A172 (cell line): ENCODE measurements at regions not wholly inside any gene's neighbourhood (a gene's known extent, or its start where the extent isn't known, plus 50 kb on each side); places are given as distances from the start of the nearest gene placed in this dataset.

Experiments used
- DNase-seq: peaks from one replicate; pipeline ENCODE4 v3.0.0-alpha.2; 2015; ENCODE audit warnings: low spot score

DNA sequence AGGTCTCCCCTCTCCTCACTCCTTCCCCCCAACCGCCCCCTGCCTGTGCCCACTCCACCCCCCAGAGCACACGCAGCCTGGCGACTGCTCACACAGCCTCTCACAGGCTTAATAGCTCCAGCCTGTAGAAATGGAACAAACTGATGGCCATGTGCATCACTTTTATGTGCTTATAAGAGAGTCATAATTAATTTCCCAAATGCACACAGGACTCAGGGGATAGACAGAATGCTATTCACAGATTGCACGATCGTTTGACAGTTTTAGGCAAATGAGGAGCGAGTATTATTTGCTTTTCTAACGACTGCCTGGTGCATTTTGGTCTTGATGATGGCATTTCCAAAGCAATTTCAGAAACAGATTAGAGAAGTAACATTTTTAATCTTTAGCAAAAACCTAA lies 97.7 kb upstream of the VSTM2B start:
- DNase-seq = no peak

DNA sequence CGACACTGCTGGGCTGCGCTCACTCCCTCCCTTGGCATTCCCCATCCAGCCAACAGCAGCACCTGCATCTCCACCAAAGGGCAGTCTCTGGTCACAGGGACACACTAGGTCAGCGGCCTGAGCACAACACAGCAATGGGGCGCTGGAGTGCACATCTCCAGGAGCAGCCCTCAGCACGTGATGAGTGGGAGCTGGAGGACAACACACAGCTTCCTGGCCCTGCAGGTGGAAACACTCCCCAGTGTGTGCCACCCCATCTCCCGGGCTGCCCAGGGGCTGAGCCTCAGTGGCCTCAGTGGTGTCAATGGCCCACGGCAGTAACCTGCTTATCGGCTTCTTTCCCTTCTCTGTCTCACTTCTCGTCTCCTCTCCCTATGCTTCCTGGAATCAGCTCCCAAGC lies 96.8 kb upstream of the VSTM2B start:
- DNase-seq = no peak

DNA sequence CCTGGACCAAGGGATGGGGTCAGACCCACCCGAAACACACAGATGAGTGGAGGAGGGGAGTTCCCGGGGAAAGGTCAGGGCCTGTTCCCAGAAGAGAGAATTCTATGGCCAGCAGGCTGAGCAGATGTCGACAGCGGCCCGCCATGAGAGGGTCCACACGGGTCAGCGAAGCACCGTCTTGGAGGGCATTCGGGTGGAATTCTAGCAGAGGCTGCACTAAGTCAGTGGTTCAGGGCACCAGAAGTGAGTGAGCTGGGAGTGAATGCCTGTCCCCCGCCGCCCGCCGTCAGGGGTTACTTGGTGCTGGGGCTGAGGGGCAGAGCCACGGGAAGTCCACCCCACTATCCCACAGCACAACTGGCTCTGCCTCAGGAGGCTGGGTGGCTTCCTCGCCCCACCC lies 96.2 kb upstream of the VSTM2B start:
- DNase-seq = no peak

DNA sequence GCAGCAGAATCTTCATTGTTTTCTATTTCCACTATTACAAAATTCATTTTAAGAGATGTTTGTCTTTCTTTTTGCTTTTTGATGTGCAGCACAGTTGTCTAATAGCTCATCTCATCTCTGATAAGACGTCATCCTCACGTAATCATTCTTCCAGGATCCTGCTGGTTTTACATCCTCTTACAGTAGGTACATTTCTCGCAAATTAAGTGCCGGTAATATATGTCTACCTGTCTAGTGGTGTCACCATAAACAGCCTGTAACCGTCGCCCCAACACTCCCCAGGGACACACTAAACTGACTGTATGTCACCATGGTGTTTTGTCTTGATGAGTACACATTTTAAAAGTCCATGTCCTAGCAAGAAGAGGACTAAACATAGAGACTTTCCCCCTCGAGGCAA lies 94.5 kb upstream of the VSTM2B start:
- no peak for DNase-seq

DNA sequence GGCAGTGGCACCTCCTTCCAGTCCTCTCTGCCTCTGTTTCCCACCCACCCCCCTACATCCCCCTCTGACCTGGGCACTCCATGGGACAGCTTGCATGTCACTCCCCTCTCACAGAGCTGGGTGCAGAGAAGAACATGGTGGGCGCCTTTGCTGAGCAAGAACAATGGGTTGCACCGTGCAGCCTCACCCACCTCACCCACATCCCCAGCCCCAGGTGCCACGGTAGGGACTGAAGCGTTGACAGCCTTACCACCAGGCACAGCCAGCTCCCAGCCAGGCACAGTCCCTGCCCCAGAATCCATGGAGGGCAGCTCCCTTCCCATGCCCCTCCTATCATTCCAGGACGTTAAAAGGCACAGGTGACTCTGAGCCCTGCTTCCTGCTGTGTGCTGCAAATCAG lies 93.1 kb upstream of the VSTM2B start:
- no peak for DNase-seq

DNA sequence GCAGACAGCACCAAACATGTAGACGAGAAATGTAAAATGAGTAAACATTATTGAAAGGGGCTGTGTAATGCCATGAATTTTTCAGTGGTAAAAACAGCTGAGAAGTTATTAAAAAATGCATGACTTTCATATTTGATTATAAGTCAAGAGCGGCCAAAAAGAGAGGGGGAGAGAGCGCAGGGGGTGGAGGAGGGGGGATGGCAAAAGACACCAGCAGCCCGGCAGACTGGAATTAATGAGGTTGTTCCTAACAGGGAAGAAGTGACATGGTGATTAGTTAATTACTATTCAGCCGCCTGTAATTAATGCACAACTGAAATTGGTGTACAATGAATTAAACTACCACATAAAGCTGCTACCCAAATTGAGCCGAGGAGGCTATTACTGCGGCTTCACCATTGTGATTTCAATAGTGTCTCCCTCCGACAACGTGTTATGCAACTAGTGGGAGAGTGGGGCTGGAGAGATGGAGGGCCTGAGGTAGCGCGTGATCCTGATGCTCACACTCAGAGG lies 89.1 kb upstream of the VSTM2B start:
- no peak for DNase-seq

DNA sequence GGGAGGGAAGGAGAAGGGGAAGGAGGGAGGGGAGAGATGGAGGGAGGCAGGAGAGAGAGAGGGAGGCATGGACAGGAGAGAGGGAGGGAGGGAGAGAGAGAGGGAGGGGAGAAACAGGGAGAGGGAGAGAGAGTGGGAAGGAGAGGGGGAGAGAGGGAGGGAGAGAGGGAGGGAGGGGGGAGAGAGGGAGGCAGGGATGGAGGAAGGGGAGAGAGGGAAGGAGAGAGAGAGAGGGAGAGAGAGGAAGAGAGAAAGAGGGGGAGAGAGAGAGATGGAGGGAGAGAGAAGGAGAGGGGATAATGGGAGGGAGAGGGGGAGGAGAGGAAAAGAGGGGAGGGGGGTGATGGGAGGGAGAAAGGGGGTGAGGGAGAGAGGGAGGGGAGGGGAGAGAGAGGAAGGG lies 86.8 kb upstream of the VSTM2B start:
- no peak for DNase-seq

DNA sequence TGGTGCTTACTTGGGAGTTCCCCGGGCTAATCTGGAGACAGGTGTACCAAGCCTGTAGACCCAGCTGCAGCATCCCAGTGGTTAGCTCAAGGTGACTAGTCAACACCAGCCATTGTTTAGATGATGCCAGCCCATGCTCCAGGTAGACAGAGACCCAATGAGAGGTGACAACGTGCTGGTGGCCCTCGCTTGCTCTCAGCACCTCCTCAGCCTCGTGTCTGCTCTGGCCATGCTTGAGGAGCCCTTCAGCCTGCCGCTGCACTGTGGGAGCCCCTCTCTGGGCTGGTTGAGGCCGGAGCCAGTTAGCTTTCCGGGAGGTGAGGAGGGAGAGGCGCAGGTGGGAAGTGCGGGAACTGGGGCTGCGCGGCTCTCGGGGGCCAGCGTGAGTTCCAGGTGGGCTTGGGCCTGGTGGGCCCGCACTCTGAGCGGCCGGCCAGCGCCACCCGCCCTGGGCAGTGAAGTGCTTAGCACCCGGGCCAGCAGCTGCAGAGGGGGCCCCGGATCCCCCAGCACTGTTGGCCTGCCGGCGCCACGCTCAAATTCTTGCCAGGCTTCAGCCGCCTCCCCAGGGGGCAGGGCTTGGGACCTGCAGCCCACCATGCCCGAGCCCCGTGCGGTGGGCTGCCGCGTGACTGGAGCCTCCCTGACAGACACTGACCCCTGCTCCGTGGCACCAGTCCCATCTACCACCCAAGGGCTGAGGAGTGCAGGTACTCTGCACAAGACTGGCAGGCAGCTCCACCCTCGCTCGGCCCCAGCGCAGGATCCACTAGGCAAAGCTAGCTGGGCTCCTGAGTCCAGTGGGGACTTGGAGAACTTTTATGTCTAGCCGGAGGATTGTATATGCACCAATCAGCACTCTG lies 85.9 kb upstream of the VSTM2B start:
- no peak for DNase-seq

DNA sequence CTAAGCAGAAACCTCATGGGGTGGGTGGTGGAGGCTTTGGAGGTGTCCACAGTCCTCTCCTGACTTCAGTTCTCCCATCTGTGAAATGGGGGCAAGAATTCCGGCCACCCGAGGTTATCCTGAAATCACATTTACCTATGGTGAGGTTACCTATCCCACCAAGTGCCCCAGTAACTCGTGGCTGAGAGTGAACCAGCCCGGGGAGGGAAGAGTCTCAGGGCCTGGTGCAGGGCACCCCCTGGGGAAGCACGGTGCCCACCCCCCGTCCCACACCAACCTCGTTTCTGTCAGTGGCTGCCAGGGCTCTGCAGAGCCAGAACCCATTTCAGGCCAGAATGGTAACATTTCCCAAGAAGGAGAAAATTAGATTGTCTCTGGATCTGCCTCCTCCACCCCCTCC lies 83.7 kb upstream of the VSTM2B start:
- DNase-seq = no peak

DNA sequence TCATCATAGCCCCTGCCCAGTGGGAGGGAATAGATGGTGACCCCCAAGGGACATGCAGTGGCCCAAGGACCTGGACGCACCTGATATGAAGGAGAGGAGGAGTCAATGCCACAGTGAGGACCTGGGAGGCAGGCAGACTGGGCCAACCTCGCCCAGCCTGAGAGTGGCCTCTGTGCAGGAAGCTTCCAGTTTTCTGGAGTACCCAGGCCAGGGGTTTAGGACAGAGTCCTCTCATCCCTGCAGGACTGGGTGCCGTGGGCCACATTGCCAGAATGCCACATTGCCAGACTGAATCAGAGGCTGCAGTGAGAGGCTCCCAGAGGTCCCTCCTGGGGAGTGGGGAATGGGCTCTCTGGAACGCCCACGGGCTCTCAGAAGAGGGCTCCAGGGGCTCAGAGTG lies 82.9 kb upstream of the VSTM2B start:
- no peak for DNase-seq

DNA sequence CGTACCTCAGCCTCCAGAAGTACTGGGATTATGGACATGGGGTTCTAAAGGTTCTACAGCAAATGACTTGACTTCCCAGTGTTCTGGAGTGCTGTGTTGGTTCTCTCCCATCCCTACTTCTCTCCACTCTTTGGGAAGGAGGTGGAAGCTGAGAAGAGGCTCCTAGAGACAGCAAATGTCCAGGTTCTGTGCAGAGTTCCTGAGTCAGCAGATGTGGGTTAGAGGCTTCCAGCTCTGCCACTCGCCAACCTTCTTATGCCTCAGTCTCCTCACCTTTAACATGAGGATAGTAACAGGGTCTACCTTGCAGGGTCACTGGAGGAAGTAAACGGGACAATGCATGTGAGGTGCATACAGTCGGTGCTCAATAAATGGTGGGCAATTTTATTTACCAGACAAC lies 80.5 kb upstream of the VSTM2B start:
- no peak for DNase-seq

DNA sequence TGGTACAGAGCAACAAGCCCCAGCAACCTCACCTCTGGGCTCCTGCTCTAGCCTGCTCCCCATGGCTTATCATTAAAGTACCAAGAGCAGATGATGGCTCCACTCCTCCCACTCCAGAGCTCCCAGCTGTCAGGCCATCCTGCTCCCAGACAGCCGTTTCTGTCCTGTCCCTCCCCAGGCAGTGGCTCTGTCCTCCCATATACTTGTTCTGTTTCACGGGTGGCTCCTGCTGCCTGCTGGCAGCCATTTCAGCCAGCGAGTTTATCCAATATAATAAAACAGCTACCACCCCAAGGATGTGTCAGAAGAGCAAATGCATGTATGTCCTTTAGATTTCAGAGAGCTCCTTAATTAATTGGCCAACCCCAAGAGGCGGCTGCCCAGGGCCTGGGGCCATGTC lies 79.4 kb upstream of the VSTM2B start:
- no peak for DNase-seq

DNA sequence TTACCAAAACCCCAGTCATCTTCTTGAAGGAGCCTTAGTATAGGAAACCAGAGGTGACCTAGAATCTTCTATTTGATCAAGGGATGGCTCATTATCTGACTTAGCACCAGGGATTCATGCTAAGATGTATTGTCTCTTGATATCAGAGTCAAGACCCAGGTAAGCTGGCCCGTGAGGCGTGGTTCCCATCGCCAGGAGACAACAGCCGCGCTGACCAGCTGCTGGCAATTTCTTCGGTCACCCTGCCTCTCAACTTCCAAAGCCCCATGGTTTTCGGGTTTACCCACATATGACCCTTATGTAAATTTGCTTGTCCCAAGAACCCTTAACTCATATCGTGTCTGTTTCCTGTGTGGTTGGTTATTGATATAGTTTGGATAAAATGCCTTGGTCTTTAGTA lies 77.7 kb upstream of the VSTM2B start:
- no peak for DNase-seq

DNA sequence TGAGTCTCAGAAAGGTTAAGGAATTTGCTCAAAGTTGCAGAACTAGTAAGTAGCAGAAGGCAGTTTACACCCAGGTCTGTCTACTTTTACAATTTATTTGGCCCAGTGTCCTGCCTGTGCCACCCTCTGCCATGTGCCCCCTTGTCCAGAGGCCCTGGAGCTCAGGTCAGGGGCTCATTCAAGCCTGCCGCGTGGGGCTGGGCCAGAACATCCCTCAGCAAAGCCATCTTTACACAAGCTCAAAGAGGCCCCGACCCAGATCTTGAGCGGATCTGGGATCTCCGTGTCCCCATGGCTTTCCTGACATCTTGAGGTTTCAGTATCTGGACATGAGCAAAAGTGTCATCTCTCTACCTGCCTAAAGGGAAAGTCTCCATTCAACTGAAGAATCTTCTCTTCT lies 76.4 kb upstream of the VSTM2B start:
- no peak for DNase-seq

DNA sequence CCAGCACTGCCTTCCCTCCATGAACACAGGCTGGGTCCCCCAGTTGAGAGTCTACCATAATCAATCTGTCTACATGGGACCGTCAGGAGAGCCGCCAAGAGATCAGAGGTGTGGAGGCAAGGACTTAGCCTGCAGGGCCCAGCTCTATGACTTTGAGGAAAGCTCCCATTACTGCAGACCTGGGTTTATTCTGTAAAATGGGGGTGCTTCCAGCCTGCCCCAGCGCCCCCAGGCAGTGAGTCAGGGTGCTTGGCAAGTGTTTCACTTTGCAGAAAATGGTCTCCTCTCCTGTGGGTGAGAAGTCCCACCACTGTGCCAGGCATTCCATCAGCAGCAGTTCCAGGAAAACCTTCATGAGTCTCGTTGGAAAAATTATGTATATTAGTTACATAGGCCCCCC lies 75.5 kb upstream of the VSTM2B start:
- no peak for DNase-seq

DNA sequence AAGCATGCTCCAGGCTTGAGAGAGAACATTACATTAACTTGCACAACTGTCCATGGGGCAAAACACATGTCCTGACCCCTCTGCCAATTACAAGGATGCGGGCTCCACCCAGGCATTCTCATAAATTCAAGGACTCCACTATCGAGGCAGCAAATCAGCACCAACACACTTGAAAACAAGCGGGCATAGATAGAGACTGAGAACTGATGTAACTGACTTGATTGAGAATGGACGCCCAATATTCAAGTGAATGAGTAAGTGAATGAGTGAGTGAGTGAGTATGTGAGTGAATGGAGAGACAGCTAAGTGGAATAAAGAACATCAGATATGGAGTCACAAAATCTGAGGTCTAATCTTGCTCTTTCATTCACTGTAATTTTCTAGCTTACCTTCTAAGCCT lies 75.0 kb upstream of the VSTM2B start:
- DNase-seq = no peak

DNA sequence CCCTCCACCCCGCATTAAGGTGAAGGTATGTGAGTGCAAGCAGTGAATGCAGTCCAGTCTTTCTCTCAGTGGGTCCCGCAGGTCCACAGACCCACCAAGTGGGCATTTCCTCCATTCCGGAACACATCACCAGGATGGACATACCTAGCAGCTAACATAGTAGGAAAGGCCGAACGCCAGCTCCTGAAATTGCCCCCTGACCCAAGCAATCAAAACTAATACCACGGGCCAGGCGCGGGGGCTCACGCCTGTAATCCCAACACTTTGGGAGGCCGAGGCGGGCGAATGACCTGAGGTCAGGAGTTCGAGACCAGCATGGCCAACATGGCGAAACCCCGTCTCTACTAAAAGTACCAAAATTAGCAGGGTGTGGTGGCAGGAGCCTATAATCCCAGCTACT lies 71.7 kb upstream of the VSTM2B start:
- DNase-seq = no peak

DNA sequence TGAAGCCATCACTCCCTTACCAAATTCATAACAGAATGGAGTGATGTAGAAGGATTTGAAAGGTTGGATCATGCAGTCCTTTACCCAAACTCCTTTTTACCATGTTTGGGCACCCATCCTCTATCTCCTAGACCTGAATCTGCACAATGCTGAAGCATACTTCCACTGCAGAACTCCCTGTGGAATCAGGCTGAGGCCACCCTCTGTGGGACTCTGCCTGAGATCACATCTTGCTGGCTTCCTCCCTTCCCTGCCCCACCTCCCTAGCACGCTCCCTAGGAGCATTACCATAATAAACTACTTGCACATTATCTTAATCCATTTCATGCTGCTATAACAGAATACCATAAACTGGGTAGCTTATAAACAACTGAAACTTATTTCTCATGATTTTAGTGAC lies 68.4 kb upstream of the VSTM2B start:
- DNase-seq = no peak

DNA sequence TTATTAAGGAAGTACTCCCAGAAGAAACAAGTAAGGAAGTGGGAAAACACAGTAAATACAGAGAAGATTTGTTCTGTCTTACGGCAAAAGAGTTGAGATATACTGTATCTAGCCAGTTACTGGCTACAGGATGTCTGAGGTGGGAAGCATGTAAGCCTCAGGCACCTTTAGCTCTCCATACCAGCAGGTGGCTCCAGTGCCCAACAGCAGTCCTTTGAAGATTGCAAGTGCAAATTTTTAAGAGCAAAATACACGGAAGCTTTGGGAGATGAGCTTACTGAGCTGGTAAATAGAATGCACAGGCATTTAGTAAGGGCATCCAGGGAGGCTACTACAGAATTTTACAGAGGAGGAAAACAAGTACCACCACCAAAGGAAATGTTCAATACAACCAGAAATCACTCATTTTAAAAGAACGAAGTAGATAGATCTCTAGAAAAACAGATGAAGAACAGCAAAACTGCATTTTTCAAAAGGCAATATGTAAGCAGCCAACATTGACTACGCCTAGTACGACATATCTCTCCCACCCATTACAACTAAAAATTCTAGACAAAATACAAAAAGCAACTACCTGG lies 57.9 kb upstream of the VSTM2B start:
- peak; percentile 49 for DNase-seq

DNA sequence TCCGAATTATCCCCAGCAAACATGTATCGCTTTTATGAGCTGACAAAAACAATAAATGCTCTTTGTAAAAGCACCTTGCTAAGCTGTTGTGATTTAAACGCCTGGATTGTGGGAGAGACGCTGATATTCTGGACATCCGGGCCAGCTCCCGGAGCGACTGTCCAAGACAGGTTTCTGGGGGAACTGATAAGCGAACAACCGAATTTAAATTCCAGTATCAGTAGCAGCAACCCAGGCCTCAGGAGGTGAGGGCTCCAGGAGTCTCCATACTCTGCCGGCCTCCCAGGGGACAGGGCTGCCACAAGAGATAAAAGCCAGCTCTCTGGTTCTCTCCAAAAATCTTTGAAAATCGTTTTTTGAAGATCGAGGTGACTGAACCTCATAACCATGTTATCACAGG lies 50.3 kb upstream of the VSTM2B start:
- DNase-seq = no peak
